ENCODE measurements at regions not wholly inside any gene's neighbourhood (a gene's known extent, or its start where the extent isn't known, plus 50 kb on each side); places are given as distances from the start of the nearest gene placed in this dataset.

DNA sequence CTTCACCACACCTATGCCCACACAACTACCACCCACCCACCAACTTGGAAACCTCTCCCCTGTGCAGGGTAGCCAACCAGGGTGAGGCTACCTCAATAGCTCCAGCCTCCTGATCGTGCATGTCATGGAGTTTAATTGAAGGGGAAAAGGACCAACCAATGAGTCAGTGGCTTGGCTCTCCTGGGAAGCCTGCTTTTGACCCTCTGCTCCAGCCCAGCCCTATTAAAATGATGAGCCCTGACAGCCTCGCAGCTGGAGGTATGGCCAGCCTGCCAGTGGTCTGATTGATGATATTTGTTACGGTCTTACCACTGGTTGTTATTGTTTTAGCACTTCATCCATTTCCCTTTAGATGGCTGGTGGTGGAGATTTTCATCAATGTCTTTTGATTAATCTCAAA, 280.4 kb downstream of the SH3GL2 start:
- DNase-seq: no peak
- Histone ChIP-seq H4K5ac (ENCODE audit: low read depth, low read length) (no peak overlapping the region), H3K36me3 (ENCODE audit: control insufficient read depth, insufficient read depth, low read length) (no peaks in the 10 kb centered on the region), H4K8ac (ENCODE audit: low read depth in 2 of 2, low read length in 2 of 2) (no peak overlapping the region), H3K4me3 (ENCODE audit: insufficient read depth, low read depth, low read length) (no peak overlapping the region), H2AK5ac (ENCODE audit: low read depth, low read length) (no peak overlapping the region), H3K4ac (ENCODE audit: low read depth, low read length) (no peak overlapping the region), H3K9ac (ENCODE audit: low read depth, low read length) (no peak overlapping the region), H3K27ac (ENCODE audit: insufficient read depth, low read length) (no peak overlapping the region), H4K20me1 (ENCODE audit: insufficient read depth, low read length) (no peaks in the 10 kb centered on the region), H3K9me3 (ENCODE audit: control insufficient read depth, insufficient read depth, low read length) (no peaks in the 10 kb centered on the region), H3K4me1 (ENCODE audit: control insufficient read depth, insufficient read depth, low read length) (no peaks in the 10 kb centered on the region), H3K79me1 (ENCODE audit: low read depth in 1 of 2, low read length in 2 of 2) (no peaks in the 10 kb centered on the region), H2BK5ac (ENCODE audit: low read depth, low read length, poor library complexity, severe bottlenecking) (no peak overlapping the region), H3K18ac (ENCODE audit: low read depth, low read length) (no peak overlapping the region), H3K23ac (ENCODE audit: low read depth, low read length) (no peak overlapping the region), H2BK120ac (ENCODE audit: low read depth, low read length) (no peak overlapping the region), H2BK15ac (ENCODE audit: low read depth, low read length) (no peak overlapping the region), H2AFZ (replicated peaks; ENCODE audit: low read length, poor library complexity) (no peak overlapping the region), H2BK20ac (ENCODE audit: low read depth, low read length) (no peak overlapping the region), H3K56ac (ENCODE audit: extremely low read depth, insufficient read depth, low read length) (no peak overlapping the region), H2AK9ac (replicated peaks; ENCODE audit: low read depth, low read length, poor library complexity) (no peak overlapping the region), H3K9me1 (ENCODE audit: insufficient read depth, low read length) (no peaks in the 10 kb centered on the region), H3K14ac (replicated peaks; ENCODE audit: low read depth, low read length) (no peak overlapping the region), H3K4me2 (ENCODE audit: low read depth, low read length) (no peak overlapping the region), H4K91ac (ENCODE audit: insufficient read depth, low read depth, low read length) (no peak overlapping the region), H3K27me3 (ENCODE audit: control insufficient read depth, insufficient read depth, low read length) (no peaks in the 10 kb centered on the region)
- ATAC-seq (ENCODE audit: low read depth): no peak
- ChIA-PET POLR2A (ENCODE audit: unreplicated experiment) (no interaction called here), CTCF (no interaction called here)
- no CpG with 5 or more reads among the region's 3 CpGs for WGBS, 2 experiments (ENCODE audit: extremely low coverage in 2 of 2, insufficient read length in 1 of 2)
- TF ChIP-seq CEBPB (IDR thresholded peaks at IDR 0.05; ENCODE audit: low read depth, low read length) (no peak), RCOR1 (IDR thresholded peaks at IDR 0.05; ENCODE audit: insufficient replicate concordance, low read length) (no peak), FOS (IDR thresholded peaks at IDR 0.05; ENCODE audit: low read depth, low read length) (no peak), CHD1 (IDR thresholded peaks at IDR 0.05; ENCODE audit: low read depth, low read length) (no peak), USF2 (IDR thresholded peaks at IDR 0.05; ENCODE audit: low read depth, low read length) (no peak), BHLHE40 (IDR thresholded peaks at IDR 0.05; ENCODE audit: low read depth, low read length) (no peak)
- TF ChIP-seq, protein P1, sequence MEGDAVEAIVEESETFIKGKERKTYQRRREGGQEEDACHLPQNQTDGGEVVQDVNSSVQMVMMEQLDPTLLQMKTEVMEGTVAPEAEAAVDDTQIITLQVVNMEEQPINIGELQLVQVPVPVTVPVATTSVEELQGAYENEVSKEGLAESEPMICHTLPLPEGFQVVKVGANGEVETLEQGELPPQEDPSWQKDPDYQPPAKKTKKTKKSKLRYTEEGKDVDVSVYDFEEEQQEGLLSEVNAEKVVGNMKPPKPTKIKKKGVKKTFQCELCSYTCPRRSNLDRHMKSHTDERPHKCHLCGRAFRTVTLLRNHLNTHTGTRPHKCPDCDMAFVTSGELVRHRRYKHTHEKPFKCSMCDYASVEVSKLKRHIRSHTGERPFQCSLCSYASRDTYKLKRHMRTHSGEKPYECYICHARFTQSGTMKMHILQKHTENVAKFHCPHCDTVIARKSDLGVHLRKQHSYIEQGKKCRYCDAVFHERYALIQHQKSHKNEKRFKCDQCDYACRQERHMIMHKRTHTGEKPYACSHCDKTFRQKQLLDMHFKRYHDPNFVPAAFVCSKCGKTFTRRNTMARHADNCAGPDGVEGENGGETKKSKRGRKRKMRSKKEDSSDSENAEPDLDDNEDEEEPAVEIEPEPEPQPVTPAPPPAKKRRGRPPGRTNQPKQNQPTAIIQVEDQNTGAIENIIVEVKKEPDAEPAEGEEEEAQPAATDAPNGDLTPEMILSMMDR (conservative IDR thresholded peaks at IDR 0.05; ENCODE audit: low read depth, low read length): no peak
- intact Hi-C loops (cut with micrococcal nuclease): loop anchor here (10.0 kb wide), 1 partner anchor 56 kb away; no protein-coding TSS in a partner anchor
- BruUV-seq (replicated peaks): no TSS peak
- dilution Hi-C loops (cut with HindIII; ENCODE audit: low sequenced_read_pairs, unreplicated experiment): no loop called here
- in situ Hi-C loops (cut with MboI; ENCODE audit: low sequenced_read_pairs): no loop called here
